AG10803 (cell line): ENCODE measurements at regions not wholly inside any gene's neighbourhood (a gene's known extent, or its start where the extent isn't known, plus 50 kb on each side); places are given as distances from the start of the nearest gene placed in this dataset.
"Not testable (repeated sequence)": the region's sequence is repeated elsewhere in the genome, so short reads cannot be mapped to it uniquely, and the experiment has no call there.

ENCODE experiments used
- DNase-seq: peaks from one replicate; pipeline ENCODE4 v3.0.0; 2010; ENCODE audit warnings: low read depth
- H3K4me3 ChIP-seq: 2 replicates; pipeline ENCODE4 v1.5.1; 2011; ENCODE audit warnings: mild to moderate bottlenecking, low read length, control low read depth
- CTCF ChIP-seq: conservative IDR thresholded peaks from 2 replicates; pipeline ENCODE4 v1.5.1; 2011; ENCODE audit warnings: mild to moderate bottlenecking, low read length, control low read depth, inconsistent platforms

DNA sequence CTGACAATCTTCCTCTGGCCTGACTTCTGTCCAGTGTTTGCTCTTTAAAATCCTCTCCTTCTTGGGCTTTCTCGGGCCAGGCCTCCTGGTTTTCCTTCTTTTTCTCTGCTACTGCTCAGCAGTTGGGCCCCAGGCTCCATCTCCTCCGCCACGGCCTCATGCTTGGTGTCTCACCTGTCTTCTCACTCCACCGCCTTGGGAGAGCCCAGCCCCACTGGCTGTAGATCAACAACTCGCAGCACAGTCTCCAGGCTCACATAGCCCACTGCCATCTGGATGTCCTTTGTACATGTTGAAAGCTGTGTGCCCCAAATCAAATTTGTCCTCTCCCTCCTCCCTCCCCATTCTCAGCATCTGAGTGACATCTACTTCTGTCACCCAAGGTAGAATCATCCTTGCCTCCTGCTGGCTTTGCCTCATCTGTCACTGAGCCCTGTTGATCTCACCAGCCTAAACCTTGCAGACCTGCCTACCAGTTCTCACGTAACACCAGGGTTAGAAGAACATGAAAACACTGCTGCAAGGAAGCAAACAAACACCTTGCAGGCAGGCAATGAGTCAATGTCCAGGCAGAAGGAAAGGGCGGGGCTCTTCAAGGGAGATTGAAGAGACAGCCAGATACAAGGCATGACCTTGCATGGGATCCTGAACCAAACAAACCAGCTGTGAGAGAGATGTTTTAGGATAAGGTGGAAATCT lies 103.2 kb upstream of the SMURF2 start:
- no peak for DNase-seq
- TF ChIP-seq CTCF = no peak
- H3K4me3 ChIP-seq = no peak overlapping the region

DNA sequence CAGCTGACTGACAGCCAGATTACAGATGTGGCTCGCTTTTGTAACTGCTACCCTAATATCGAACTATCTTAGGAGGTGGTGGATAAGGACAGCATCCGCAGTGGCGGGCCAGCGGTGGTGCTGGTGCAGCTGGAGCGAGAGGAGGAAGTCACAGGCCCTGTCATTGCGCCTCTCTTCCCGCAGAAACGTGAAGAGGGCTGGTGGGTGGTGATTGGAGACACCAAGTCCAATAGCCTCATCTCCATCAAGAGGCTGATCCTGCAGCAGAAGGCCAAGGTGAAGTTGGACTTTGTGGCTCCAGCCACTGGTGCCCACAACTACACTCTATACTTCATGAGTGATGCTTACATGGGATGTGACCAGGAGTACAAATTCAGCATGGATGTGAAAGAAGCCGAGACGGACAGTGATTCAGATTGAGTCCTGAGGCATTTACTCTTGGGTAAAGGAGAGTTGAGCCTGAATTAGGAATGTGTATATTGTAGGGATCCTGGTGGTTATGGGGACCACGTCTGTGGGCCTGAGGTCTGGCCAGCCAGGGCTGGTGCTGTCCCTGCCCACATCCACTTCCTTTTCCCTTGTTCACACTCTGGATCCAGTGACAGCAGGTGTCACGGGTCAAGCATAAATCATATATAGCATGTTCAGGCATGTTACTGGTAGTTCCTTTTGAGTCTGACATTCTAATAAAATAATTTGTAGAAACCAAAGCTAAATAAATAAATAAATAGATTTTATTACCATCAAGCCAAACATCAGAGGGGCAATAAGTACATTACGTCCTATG lies 89.0 kb upstream of the SMURF2 start:
- H3K4me3 ChIP-seq = no peak overlapping the region
- DNase-seq = no peak
- no peak for TF ChIP-seq CTCF

GRCh38 chr17:64750478-64750877 lies 88.4 kb upstream of the SMURF2 start:
- no peak overlapping the region for H3K4me3 ChIP-seq
- no peak for TF ChIP-seq CTCF
- DNase-seq = no peak

GRCh38 chr17:64749306-64749705 lies 87.2 kb upstream of the SMURF2 start:
- no peak overlapping the region for H3K4me3 ChIP-seq
- no peak for DNase-seq
- TF ChIP-seq CTCF = no peak

DNA sequence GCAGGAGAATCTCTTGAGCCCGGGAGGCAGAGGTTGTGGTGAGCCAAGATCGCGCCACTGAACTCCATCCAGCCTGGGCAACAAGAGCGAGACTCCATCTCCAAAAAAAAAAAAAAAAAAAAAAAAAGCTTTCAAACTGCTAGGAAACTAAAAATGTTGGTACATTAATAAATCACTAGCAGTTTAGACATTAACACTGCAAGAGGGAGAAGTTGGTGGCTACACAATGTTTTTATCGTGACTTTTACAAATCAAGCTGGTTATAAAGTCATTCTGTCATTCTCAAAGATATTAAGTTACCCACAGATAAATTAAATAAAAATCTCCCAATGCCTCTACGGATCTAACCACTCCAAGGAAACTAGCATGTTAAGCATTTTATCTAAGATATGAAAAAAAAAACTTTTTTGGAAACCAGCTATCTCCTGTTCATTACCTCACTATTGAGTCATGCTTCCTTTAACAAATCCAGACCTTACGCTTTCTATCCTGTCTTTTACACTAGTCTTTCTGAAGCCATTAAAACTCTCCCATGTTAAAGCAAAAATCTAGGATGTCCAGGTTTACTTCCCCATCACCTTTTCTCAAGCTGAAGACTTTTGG lies 85.9 kb upstream of the SMURF2 start:
- DNase-seq = peak; percentile 58
- no peak for TF ChIP-seq CTCF
- H3K4me3 ChIP-seq = no peak overlapping the region

DNA sequence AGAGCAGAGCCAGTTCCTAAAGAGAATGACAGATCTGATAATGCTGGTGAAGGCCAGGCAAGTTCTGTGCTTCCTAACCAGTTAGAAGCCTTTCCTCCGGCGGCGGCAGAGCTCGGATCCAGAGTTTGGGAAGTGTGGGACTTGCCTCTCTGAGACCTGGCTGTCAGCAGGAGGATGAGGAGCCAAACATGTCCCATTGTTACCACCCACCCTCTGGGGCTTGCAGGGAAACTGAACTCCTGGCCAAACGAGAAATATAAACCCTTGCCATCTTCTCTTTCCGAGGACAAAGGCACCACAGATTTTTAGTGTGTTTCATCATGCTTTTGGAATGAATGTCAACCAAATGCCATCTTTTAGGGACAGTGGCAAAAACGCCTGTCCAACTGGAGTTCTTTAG lies 80.2 kb upstream of the SMURF2 start:
- H3K4me3 ChIP-seq = no peak overlapping the region
- TF ChIP-seq CTCF = no peak
- DNase-seq = no peak

GRCh38 chr17:64741916-64742315 lies 79.8 kb upstream of the SMURF2 start:
- DNase-seq = peak; percentile 99
- H3K4me3 ChIP-seq = not testable (repeated sequence)
